ENCODE measurements at regions not wholly inside any gene's neighbourhood (a gene's known extent, or its start where the extent isn't known, plus 50 kb on each side); places are given as distances from the start of the nearest gene placed in this dataset.

DNA sequence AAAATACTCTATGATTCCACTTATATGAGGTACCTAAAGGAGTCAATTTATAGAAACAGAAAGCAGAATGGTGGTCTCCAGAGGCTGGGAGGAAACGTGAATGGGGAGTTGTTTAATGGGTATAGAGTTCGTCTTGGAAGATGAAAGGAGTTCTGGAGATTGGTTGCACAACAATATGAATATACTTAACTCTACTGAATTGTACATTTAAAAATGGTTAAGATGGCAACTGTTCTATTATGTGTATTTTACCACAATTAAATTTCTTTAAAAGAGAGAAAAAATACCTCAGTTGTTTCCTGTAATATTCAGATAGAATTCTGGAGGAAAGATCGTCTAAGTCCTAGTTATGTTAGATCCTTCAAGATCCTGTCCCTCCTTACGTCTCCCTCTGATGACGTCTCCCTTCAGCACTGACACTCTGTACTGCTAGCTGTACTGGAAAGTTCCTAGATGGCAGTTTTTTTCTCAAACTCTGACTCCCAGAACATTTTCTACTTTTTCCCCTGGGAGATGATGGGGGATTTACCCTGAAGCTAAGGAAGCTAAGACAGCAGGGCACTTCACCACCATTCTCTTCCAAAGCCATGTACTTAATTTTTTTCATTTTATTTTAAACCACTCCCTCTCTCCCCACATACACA is 53.2 kb upstream of the CAV2 start:
- DNase-seq (no peak), FAIRE-seq (no peak)
- TF ChIP-seq, protein P1, sequence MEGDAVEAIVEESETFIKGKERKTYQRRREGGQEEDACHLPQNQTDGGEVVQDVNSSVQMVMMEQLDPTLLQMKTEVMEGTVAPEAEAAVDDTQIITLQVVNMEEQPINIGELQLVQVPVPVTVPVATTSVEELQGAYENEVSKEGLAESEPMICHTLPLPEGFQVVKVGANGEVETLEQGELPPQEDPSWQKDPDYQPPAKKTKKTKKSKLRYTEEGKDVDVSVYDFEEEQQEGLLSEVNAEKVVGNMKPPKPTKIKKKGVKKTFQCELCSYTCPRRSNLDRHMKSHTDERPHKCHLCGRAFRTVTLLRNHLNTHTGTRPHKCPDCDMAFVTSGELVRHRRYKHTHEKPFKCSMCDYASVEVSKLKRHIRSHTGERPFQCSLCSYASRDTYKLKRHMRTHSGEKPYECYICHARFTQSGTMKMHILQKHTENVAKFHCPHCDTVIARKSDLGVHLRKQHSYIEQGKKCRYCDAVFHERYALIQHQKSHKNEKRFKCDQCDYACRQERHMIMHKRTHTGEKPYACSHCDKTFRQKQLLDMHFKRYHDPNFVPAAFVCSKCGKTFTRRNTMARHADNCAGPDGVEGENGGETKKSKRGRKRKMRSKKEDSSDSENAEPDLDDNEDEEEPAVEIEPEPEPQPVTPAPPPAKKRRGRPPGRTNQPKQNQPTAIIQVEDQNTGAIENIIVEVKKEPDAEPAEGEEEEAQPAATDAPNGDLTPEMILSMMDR (IDR thresholded peaks at IDR 0.05; ENCODE audit: borderline replicate concordance, extremely low read depth, insufficient read depth), result no peak
- H3K4me3 ChIP-seq (ENCODE audit: low read length in 3 of 3), result no peak overlapping the region
- no peaks in the 10 kb centered on the region for H3K27me3 ChIP-seq (ENCODE audit: control insufficient read depth, insufficient read depth, low read length)
- no peak overlapping the region for H3K9ac ChIP-seq (ENCODE audit: low read length in 3 of 3)
- no peaks in the 10 kb centered on the region for H3K9me3 ChIP-seq (ENCODE audit: control insufficient read depth in 2 of 3, insufficient read depth in 1 of 3, low read length in 3 of 3)
- H3K36me3 ChIP-seq (ENCODE audit: control insufficient read depth in 2 of 3, insufficient read depth in 3 of 3, low read length in 3 of 3), result no peaks in the 10 kb centered on the region
- no peaks in the 10 kb centered on the region for H3K4me1 ChIP-seq (ENCODE audit: control insufficient read depth in 2 of 3, insufficient read depth in 2 of 3, low read depth in 1 of 3, low read length in 3 of 3)
- intact Hi-C loops (cut with DNase I), result no loop called here
- no peak overlapping the region for H3K27ac ChIP-seq (ENCODE audit: low read depth in 2 of 2, low read length in 2 of 2)

DNA sequence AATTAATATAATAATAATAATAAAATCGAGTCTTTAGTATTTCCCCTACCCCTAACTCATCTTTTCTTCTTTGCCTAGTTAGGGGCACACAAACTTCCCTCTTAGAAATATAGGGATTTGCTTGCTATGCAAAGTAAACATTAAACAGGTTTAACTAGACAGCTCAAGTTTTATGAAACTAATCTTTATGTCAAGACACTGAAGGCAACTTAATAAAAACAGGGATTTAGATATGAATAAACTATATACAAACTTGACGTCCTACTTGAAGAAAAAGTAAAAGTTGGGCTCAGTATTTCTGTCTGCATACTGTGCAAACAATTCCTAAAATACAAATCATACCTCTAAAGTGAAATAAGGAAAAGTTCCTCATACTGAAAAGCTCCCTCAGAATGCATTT is 52.1 kb upstream of the CAV2 start:
- Histone ChIP-seq H3K36me3 (ENCODE audit: control insufficient read depth in 2 of 3, insufficient read depth in 3 of 3, low read length in 3 of 3) (no peaks in the 10 kb centered on the region), H3K27ac (ENCODE audit: low read depth in 2 of 2, low read length in 2 of 2) (no peak overlapping the region), H3K27me3 (ENCODE audit: control insufficient read depth, insufficient read depth, low read length) (no peaks in the 10 kb centered on the region), H3K9me3 (ENCODE audit: control insufficient read depth in 2 of 3, insufficient read depth in 1 of 3, low read length in 3 of 3) (no peaks in the 10 kb centered on the region), H3K4me3 (ENCODE audit: low read length in 3 of 3) (no peak overlapping the region), H3K4me1 (ENCODE audit: control insufficient read depth in 2 of 3, insufficient read depth in 2 of 3, low read depth in 1 of 3, low read length in 3 of 3) (no peaks in the 10 kb centered on the region), H3K9ac (ENCODE audit: low read length in 3 of 3) (no peak overlapping the region)
- DNase-seq (no peak), FAIRE-seq (no peak)
- intact Hi-C loops (cut with DNase I), result no loop called here
- TF ChIP-seq, protein P1 (IDR thresholded peaks at IDR 0.05; ENCODE audit: borderline replicate concordance, extremely low read depth, insufficient read depth), result no peak

DNA sequence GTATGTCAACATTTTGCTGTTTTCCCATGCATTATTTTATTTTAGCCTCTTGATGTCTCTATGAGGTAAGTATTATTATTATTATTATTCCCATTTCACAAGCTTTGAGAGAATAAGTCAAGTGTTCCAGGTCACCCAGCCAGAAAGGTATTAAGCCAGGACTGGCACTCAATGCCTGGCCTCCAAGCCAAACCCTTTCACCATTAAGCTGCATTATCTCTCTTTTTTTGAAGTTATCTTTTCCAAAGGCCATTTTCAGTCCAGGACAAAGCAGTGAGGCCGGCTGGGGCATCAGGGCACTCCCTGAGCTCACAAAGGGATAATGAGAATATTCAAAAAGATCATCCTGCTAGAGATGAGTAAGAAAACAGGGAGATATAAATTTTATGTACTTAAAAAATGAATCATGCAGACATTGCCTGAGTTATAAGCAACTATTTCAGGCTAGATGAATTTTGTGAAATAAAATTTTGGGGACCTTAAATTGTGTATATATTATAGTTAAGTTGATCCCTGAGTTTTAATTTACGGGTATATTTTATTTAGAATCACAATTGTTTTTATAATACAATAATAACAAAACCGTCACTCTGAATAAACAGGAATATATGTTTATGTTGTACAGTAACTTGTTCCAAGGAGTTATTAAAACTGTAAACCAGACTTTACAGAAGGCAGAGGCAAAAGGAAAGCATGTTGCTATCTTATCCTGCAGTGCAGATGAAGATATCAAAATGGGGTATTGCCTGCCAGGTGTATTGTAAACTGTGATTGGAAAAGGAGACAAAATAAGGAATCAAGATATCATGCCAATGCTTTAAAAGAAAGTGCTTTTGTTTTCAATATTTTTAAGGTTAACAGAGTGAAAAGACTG is 51.3 kb upstream of the CAV2 start:
- DNase-seq, result no peak
- Histone ChIP-seq H3K4me3 (ENCODE audit: low read length in 3 of 3) (no peak overlapping the region), H3K27ac (ENCODE audit: low read depth in 2 of 2, low read length in 2 of 2) (no peak overlapping the region), H3K4me1 (ENCODE audit: control insufficient read depth in 2 of 3, insufficient read depth in 2 of 3, low read depth in 1 of 3, low read length in 3 of 3) (no peaks in the 10 kb centered on the region), H3K9me3 (ENCODE audit: control insufficient read depth in 2 of 3, insufficient read depth in 1 of 3, low read length in 3 of 3) (no peaks in the 10 kb centered on the region), H3K9ac (ENCODE audit: low read length in 3 of 3) (no peak overlapping the region), H3K36me3 (ENCODE audit: control insufficient read depth in 2 of 3, insufficient read depth in 3 of 3, low read length in 3 of 3) (no peaks in the 10 kb centered on the region), H3K27me3 (ENCODE audit: control insufficient read depth, insufficient read depth, low read length) (no peaks in the 10 kb centered on the region)
- FAIRE-seq, result no peak
- intact Hi-C loops (cut with DNase I), result no loop called here
- TF ChIP-seq, protein P1 (IDR thresholded peaks at IDR 0.05; ENCODE audit: borderline replicate concordance, extremely low read depth, insufficient read depth), result no peak
